ENCODE measurements at regions not wholly inside any gene's neighbourhood (a gene's known extent, or its start where the extent isn't known, plus 50 kb on each side); places are given as distances from the start of the nearest gene placed in this dataset.

- in situ Hi-C loops (cut with MboI; ENCODE audit: low sequenced_read_pairs, unreplicated experiment): no loop called here
- TF ChIP-seq CTCF (IDR thresholded peaks at IDR 0.05; ENCODE audit: borderline replicate concordance, control extremely low read depth, extremely low read depth, insufficient read depth, missing control alignments): no peak
These were observed 417.2 kb upstream of the SYT1 start for GRCh38 chr12:78447373-78447772.

GRCh38 chr12:78448692-78449091, 415.9 kb upstream of the SYT1 start:
- DNase-seq (ENCODE audit: low spot score): no peak
- in situ Hi-C loops (cut with MboI; ENCODE audit: low sequenced_read_pairs, unreplicated experiment): no loop called here
- no peak for TF ChIP-seq CTCF (IDR thresholded peaks at IDR 0.05; ENCODE audit: borderline replicate concordance, control extremely low read depth, extremely low read depth, insufficient read depth, missing control alignments)

More at GRCh38 chr12:78447373-78447772, 417.2 kb upstream of the SYT1 start:
- no peak for DNase-seq (ENCODE audit: low spot score)

GRCh38 chr12:78455991-78456390, 408.6 kb upstream of the SYT1 start:
- TF ChIP-seq CTCF (IDR thresholded peaks at IDR 0.05; ENCODE audit: borderline replicate concordance, control extremely low read depth, extremely low read depth, insufficient read depth, missing control alignments): no peak
- no peak for DNase-seq (ENCODE audit: low spot score)
- in situ Hi-C loops (cut with MboI; ENCODE audit: low sequenced_read_pairs, unreplicated experiment): no loop called here

GRCh38 chr12:78457938-78458337, 406.6 kb upstream of the SYT1 start:
- peak; percentile 13 for DNase-seq (ENCODE audit: low spot score)
- in situ Hi-C loops (cut with MboI; ENCODE audit: low sequenced_read_pairs, unreplicated experiment): no loop called here
- TF ChIP-seq CTCF (IDR thresholded peaks at IDR 0.05; ENCODE audit: borderline replicate concordance, control extremely low read depth, extremely low read depth, insufficient read depth, missing control alignments): no peak

GRCh38 chr12:78470354-78471195, 394.0 kb upstream of the SYT1 start:
- in situ Hi-C loops (cut with MboI; ENCODE audit: low sequenced_read_pairs, unreplicated experiment): no loop called here
- no peak for DNase-seq (ENCODE audit: low spot score)
- TF ChIP-seq CTCF (IDR thresholded peaks at IDR 0.05; ENCODE audit: borderline replicate concordance, control extremely low read depth, extremely low read depth, insufficient read depth, missing control alignments): no peak

- TF ChIP-seq CTCF (IDR thresholded peaks at IDR 0.05; ENCODE audit: borderline replicate concordance, control extremely low read depth, extremely low read depth, insufficient read depth, missing control alignments): no peak
- in situ Hi-C loops (cut with MboI; ENCODE audit: low sequenced_read_pairs, unreplicated experiment): no loop called here
- no peak for DNase-seq (ENCODE audit: low spot score)
These were observed 391.4 kb upstream of the SYT1 start for GRCh38 chr12:78473136-78473535.
